ENCODE measurements at regions not wholly inside any gene's neighbourhood (a gene's known extent, or its start where the extent isn't known, plus 50 kb on each side); places are given as distances from the start of the nearest gene placed in this dataset.

GRCh38 chr2:221777119-221777518 is 205.0 kb upstream of the EPHA4 start:
- TF ChIP-seq, protein P1, sequence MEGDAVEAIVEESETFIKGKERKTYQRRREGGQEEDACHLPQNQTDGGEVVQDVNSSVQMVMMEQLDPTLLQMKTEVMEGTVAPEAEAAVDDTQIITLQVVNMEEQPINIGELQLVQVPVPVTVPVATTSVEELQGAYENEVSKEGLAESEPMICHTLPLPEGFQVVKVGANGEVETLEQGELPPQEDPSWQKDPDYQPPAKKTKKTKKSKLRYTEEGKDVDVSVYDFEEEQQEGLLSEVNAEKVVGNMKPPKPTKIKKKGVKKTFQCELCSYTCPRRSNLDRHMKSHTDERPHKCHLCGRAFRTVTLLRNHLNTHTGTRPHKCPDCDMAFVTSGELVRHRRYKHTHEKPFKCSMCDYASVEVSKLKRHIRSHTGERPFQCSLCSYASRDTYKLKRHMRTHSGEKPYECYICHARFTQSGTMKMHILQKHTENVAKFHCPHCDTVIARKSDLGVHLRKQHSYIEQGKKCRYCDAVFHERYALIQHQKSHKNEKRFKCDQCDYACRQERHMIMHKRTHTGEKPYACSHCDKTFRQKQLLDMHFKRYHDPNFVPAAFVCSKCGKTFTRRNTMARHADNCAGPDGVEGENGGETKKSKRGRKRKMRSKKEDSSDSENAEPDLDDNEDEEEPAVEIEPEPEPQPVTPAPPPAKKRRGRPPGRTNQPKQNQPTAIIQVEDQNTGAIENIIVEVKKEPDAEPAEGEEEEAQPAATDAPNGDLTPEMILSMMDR (conservative IDR thresholded peaks at IDR 0.05; ENCODE audit: low read depth, low read length): no peak
- no peak for TF ChIP-seq EZH2phosphoT487 (IDR thresholded peaks at IDR 0.05; ENCODE audit: borderline replicate concordance, low read length)
- no peak for TF ChIP-seq EZH2 (IDR thresholded peaks at IDR 0.05; ENCODE audit: low read length, unreplicated experiment)
